Transverse colon (tissue), 4 donors: ENCODE measurements at regions not wholly inside any gene's neighbourhood (a gene's known extent, or its start where the extent isn't known, plus 50 kb on each side); places are given as distances from the start of the nearest gene placed in this dataset.

Experiments used
- DNase-seq: peaks from one replicate; pipeline ENCODE4 v3.0.0-alpha.2; 2019
- H3K27ac ChIP-seq, 4 donors: fragments of 200-600 bp; sonication (generic); 2 replicates each; pipeline ENCODE4 v1.5.1; 2016 to 2018; ENCODE audit warnings: inconsistent platforms in 4 of 4
- H3K27me3 ChIP-seq: fragments of 200-600 bp; sonication (generic); 2 replicates; pipeline ENCODE4 v1.5.1; 2017; ENCODE audit warnings: inconsistent platforms
- H3K36me3 ChIP-seq, 4 donors: fragments of 200-600 bp; sonication (generic); 2 replicates each; pipeline ENCODE4 v1.5.1; 2017 to 2019; ENCODE audit warnings: inconsistent platforms in 4 of 4
- H3K4me1 ChIP-seq, 4 donors: fragments of 200-600 bp; sonication (generic); 2 replicates each; pipeline ENCODE4 v1.5.1; 2017 to 2020; ENCODE audit warnings: inconsistent platforms in 4 of 4
- H3K4me3 ChIP-seq, 4 donors: fragments of 200-600 bp; sonication (generic); 1 replicate in 1 of 4; 2 replicates in 3 of 4; pipeline versions ENCODE4 v1.5.1 to v1.6.1; 2017 to 2019; ENCODE audit warnings: inconsistent platforms in 4 of 4
- H3K9me3 ChIP-seq, 2 donors: fragments of 200-600 bp; sonication (generic); 2 replicates each; pipeline ENCODE4 v1.5.1; 2017 to 2019; ENCODE audit warnings: inconsistent platforms in 2 of 2
- EP300 ChIP-seq: sonication (generic); formaldehyde crosslinking; IDR thresholded peaks from one replicate; pipeline ENCODE4 v1.6.1; 2017; ENCODE audit warnings: antibody characterized with exemption, low read depth
- POLR2A ChIP-seq: fragments of 450-650 bp; IDR thresholded peaks from one replicate; pipeline ENCODE4 v1.6.1; 2016; ENCODE audit warnings: antibody characterized with exemption, mild to moderate bottlenecking, moderate library complexity
- POLR2AphosphoS5 ChIP-seq, 3 donors: sonication (generic); formaldehyde crosslinking; IDR thresholded peaks; one replicate each; pipeline ENCODE4 v1.6.1; 2016; ENCODE audit warnings: antibody characterized with exemption in 3 of 3
- WGBS, 2 donors: methylation state at CpG; one replicate each; pipeline ENCODE4 v1.1.5; 2018; ENCODE audit warnings: low coverage in 1 of 2; 5-methylcytosine and 5-hydroxymethylcytosine counted together
- in situ Hi-C, 4 donors: fragments of 200-750 bp; cut with MboI; loops; one replicate each; pipeline versions ENCODE4 v1.15.0 to v1.15.1; 2017; ENCODE audit warnings: low sequenced_read_pairs in 3 of 4, low pct_ligation_motif_present in 1 of 4, low pct_unique_long_range_greater_than_20kb in 1 of 4
- intact Hi-C: fragments of 100-400 bp; cut with DNase I; formaldehyde crosslinking; loops from one replicate; pipeline ENCODE4 v1.15.1; 2023; ENCODE audit warnings: low total_unique reads
- TF ChIP-seq, protein P1 (sequence below), 5 experiments: fragments of 200-600 bp in 3 of 5; fragments of 450-650 bp in 2 of 5; sonication (generic) in 3 of 5; IDR thresholded peaks; 1 replicate in 2 of 5; 2 replicates in 3 of 5; pipeline ENCODE4 v1.5.1; 2016 to 2017; ENCODE audit warnings: antibody characterized with exemption in 5 of 5, inconsistent platforms in 3 of 5, mild to moderate bottlenecking in 2 of 5, moderate library complexity in 1 of 5

DNA sequence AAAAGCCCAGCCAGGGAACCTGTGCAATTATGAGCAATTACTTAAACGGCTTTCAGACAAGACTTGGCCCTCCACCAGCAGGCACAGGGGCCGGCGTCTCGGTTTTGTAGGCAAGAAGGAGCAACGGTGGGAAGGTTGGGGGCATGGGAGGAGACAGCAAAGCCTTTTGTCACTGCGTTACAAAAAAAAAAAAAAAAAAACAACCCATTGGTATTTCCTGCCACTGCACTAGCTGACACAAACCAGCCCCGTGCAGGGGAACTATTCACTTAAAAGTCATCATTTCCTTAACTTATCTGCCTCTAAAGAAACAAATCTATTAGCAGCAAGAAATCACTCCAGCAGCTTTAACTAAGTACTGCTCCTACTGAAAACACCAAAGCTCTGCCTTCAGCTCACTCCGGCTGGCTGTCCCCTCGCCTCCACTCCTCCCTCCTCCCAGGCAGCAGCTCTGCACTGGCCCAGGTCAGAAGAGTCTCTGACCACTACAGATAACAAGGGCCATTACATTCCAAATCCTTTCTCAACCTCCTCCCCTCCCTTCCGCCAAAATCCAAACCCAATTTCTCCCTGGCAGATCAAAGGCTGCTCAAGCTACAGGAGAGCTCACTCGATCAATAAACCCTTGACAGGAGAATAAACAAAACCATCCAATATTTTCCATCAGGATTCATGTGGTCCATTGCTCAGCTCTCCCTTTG, 105.2 kb upstream of the CDKN3 start:
- no peaks in the 10 kb centered on the region for H3K36me3 ChIP-seq
- no peaks in the 10 kb centered on the region for H3K27me3 ChIP-seq
- H3K27ac ChIP-seq: no peak overlapping the region
- no peak overlapping the region for H3K4me3 ChIP-seq
- no peak for DNase-seq
- in situ Hi-C loops: no loop called here
- no peaks in the 10 kb centered on the region for H3K4me1 ChIP-seq
- intact Hi-C loops: no loop called here
- H3K9me3 ChIP-seq: no peaks in the 10 kb centered on the region
- TF ChIP-seq, protein P1, sequence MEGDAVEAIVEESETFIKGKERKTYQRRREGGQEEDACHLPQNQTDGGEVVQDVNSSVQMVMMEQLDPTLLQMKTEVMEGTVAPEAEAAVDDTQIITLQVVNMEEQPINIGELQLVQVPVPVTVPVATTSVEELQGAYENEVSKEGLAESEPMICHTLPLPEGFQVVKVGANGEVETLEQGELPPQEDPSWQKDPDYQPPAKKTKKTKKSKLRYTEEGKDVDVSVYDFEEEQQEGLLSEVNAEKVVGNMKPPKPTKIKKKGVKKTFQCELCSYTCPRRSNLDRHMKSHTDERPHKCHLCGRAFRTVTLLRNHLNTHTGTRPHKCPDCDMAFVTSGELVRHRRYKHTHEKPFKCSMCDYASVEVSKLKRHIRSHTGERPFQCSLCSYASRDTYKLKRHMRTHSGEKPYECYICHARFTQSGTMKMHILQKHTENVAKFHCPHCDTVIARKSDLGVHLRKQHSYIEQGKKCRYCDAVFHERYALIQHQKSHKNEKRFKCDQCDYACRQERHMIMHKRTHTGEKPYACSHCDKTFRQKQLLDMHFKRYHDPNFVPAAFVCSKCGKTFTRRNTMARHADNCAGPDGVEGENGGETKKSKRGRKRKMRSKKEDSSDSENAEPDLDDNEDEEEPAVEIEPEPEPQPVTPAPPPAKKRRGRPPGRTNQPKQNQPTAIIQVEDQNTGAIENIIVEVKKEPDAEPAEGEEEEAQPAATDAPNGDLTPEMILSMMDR (IDR thresholded peaks at IDR 0.05): no peak
- TF ChIP-seq EP300 (no peak), POLR2A (no peak), POLR2AphosphoS5 (IDR thresholded peaks at IDR 0.05) (no peak)
- WGBS, 2 donors: 55 to 71% methylated on average over 9 to 11 of the region's 11 CpGs

DNA sequence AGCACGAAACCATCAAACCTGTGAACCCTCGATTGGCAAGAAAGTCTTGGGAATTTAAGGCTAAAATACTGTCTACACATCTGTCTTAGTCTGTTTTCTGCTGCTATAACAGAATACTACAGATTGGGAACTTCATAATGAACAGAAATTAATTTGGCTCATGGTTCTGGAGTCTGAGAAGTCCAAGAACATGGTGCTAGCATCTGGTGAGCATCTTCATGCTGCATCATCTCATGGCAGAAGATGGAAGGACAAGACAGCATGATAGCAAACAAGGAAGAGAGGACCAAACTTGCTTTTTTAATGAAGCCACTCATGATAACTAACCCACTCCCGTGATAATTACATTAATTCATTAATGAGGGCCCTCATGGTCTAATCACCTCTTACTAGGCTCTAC, 102.0 kb upstream of the CDKN3 start:
- in situ Hi-C loops (no loop called here), intact Hi-C loops (no loop called here)
- H3K27me3 ChIP-seq: no peaks in the 10 kb centered on the region
- H3K9me3 ChIP-seq: no peaks in the 10 kb centered on the region
- H3K36me3 ChIP-seq: no peaks in the 10 kb centered on the region
- H3K4me1 ChIP-seq: peaks cover 0 to 8% (median 0%) of the 10 kb centered on the region in 4 donors
- H3K4me3 ChIP-seq: no peak overlapping the region
- TF ChIP-seq EP300: no peak
- no peak for TF ChIP-seq POLR2AphosphoS5 (IDR thresholded peaks at IDR 0.05)
- TF ChIP-seq POLR2A: no peak
- TF ChIP-seq, protein P1 (IDR thresholded peaks at IDR 0.05): no peak
- no peak overlapping the region for H3K27ac ChIP-seq
- DNase-seq: no peak
- 84 to 100% methylated on average over 3 of the region's 3 CpGs for WGBS, 2 donors

DNA sequence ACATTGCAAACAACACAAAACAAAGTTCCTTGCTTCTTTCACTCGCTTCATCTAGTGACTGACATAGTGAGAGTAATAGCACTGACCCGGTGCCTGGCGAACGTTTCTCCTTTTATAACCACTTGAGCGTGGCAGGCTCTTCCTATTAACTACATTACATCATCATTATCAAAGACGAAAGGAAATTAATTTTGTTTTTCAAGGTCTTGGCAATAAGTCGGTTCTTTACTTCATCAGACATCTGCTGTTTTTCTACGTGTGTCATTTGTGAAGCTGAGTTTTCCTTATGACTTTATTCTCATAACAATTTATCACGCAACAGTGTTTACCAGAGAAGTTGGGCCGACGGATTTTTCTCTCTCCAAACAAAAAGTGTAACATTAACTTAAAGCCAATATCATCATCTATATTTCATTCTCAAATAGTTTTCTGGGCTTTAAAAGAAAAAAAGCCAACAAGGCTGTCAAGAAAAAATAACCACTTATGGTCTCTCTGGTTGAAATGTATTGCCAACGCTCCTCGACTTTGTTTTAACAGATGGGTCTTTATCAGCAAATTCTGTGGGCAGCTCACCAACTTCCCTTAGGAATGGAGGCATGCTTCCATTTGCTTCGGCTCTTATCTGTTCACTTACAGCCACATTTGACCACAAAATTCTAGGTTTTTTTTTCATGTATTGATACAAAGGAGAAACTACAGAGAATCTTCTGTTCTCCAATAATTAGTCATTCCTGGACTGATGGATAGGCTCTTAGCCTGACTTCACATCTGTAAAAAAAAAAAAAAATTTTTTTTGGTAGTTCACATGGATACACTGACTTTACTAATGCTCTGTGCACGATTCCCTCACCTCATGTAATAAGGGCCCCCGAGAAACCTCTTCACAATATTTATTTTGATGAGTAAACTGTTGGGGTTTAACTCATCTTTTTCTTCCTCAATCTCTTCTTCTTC, 97.1 kb upstream of the CDKN3 start:
- Histone ChIP-seq H3K4me3 (no peak overlapping the region), H3K9me3 (no peaks in the 10 kb centered on the region), H3K4me1 (peaks cover 0 to 18% (median 3%) of the 10 kb centered on the region in 4 donors), H3K27me3 (no peaks in the 10 kb centered on the region), H3K36me3 (no peaks in the 10 kb centered on the region), H3K27ac (no peak overlapping the region)
- no peak for DNase-seq
- TF ChIP-seq EP300 (no peak), POLR2AphosphoS5 (IDR thresholded peaks at IDR 0.05) (no peak), POLR2A (no peak)
- TF ChIP-seq, protein P1 (IDR thresholded peaks at IDR 0.05): no peak
- 27 to 29% methylated on average over 16 of the region's 16 CpGs for WGBS, 2 donors
- in situ Hi-C loops: no loop called here
- intact Hi-C loops: loop anchor here (10.0 kb wide), 1 partner anchor 395 kb away; no protein-coding TSS in a partner anchor

DNA sequence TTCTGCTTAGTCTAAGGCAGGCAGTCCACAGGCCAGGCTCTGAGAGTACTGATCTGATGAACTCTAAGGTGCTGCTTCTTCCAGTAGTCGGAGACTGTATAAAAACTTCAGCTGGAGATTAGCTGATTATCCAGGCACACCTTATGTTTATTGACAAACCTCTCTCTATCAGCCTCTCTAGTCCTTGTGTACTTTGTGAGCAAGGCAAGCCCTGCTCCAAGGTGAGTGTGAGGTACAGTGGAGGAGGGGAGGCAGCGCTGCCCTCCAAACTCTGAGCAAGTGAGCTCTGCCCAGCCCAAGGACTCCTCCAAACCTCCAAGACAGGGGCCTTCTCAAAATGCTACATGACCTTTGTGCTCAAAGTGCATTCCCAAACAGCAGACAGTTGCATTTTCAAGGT, 95.9 kb upstream of the CDKN3 start:
- WGBS, 2 donors: 60% methylated on average over 2 of the region's 2 CpGs; no CpG with 5 or more reads in 1 of the 2 donors
- no peaks in the 10 kb centered on the region for H3K36me3 ChIP-seq
- no peak overlapping the region for H3K4me3 ChIP-seq
- DNase-seq: no peak
- no peak overlapping the region for H3K27ac ChIP-seq
- no peak for TF ChIP-seq POLR2AphosphoS5 (IDR thresholded peaks at IDR 0.05)
- no peak for TF ChIP-seq EP300
- TF ChIP-seq POLR2A: no peak
- TF ChIP-seq, protein P1 (IDR thresholded peaks at IDR 0.05): no peak
- peaks cover 0 to 18% (median 3%) of the 10 kb centered on the region in 4 donors for H3K4me1 ChIP-seq
- H3K9me3 ChIP-seq: no peaks in the 10 kb centered on the region
- in situ Hi-C loops: no loop called here
- H3K27me3 ChIP-seq: no peaks in the 10 kb centered on the region
- intact Hi-C loops: loop anchor here (10.0 kb wide), 1 partner anchor 396 kb away; no protein-coding TSS in a partner anchor
